ENCODE measurements at regions not wholly inside any gene's neighbourhood (a gene's known extent, or its start where the extent isn't known, plus 50 kb on each side); places are given as distances from the start of the nearest gene placed in this dataset.

DNA sequence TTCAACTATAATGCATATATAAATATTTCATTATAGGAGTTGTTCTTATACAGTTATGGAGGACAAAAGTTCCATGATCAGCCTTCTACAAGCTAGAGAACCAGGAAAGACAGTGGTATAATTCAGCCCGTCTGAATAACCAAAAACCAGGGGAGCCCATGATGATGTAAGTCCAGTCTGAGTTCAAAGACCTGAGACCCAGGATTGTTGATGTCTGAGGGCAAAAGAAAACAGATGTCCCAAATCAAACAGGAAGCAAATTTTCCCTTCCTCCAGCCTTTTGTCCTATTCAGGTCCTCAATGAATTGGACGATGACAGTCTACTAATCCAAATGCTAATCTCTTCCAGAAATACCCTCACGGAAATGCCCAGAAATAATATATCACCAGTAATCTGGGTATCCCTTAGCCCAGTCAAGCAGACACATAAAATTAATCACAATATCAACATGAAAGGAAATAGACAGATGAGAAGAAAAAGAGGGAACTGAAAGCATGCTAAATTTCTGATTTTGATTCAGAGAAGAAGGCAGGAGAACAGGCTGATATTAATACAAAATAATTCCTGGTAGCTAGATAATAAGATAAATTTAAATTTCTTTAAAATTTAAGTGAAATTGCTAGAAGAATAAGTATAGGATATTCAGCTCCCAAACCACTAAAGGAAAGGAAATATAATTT is 255.6 kb upstream of the CTAGE1 start:
- TF ChIP-seq, protein P1, sequence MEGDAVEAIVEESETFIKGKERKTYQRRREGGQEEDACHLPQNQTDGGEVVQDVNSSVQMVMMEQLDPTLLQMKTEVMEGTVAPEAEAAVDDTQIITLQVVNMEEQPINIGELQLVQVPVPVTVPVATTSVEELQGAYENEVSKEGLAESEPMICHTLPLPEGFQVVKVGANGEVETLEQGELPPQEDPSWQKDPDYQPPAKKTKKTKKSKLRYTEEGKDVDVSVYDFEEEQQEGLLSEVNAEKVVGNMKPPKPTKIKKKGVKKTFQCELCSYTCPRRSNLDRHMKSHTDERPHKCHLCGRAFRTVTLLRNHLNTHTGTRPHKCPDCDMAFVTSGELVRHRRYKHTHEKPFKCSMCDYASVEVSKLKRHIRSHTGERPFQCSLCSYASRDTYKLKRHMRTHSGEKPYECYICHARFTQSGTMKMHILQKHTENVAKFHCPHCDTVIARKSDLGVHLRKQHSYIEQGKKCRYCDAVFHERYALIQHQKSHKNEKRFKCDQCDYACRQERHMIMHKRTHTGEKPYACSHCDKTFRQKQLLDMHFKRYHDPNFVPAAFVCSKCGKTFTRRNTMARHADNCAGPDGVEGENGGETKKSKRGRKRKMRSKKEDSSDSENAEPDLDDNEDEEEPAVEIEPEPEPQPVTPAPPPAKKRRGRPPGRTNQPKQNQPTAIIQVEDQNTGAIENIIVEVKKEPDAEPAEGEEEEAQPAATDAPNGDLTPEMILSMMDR (conservative IDR thresholded peaks at IDR 0.05; ENCODE audit: low read depth, low read length): no peak
- no peak for TF ChIP-seq EZH2 (IDR thresholded peaks at IDR 0.05; ENCODE audit: borderline replicate concordance, low read depth, low read length, poor library complexity, severe bottlenecking)
